Suprapubic skin (tissue), 4 donors: ENCODE measurements at regions not wholly inside any gene's neighbourhood (a gene's known extent, or its start where the extent isn't known, plus 50 kb on each side); places are given as distances from the start of the nearest gene placed in this dataset.

Experiments used
- EP300 ChIP-seq: sonication (generic); formaldehyde crosslinking; IDR thresholded peaks from one replicate; pipeline ENCODE4 v1.6.1; 2017; ENCODE audit warnings: antibody characterized with exemption
- POLR2A ChIP-seq, 2 donors: fragments of 450-650 bp; IDR thresholded peaks; one replicate each; pipeline ENCODE4 v1.6.1; 2017; ENCODE audit warnings: antibody characterized with exemption in 2 of 2, mild to moderate bottlenecking in 2 of 2, moderate library complexity in 2 of 2
- POLR2AphosphoS5 ChIP-seq, 3 donors: sonication (generic); formaldehyde crosslinking; IDR thresholded peaks; one replicate each; pipeline ENCODE4 v1.6.1; 2017; ENCODE audit warnings: antibody characterized with exemption in 3 of 3
- TF ChIP-seq, protein P1 (sequence below), 2 donors: fragments of 200-600 bp in 1 of 2; fragments of 450-650 bp in 1 of 2; sonication (generic) in 1 of 2; IDR thresholded peaks; one replicate each; pipeline ENCODE4 v1.5.1; 2016 to 2019; ENCODE audit warnings: antibody characterized with exemption in 2 of 2, mild to moderate bottlenecking in 1 of 2, moderate library complexity in 1 of 2

DNA sequence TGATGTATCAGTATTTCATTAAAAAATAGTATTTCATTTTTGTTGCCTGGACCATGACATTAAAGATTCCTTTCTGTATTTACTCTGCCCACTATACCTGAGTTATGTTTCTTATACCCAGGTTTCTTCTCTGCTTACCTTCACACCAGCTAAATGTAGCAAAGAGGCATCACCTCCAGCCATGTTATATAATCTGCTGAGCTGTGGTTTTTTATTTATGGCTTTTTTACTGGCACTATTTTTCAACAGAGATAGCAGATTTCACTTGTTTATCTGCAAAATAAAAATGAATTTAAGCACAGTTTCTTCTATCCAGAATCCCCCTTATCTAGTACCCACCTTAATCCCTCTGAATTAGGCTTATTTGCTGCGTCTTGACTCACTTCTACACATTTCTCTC lies 979.0 kb upstream of the MAN1A1 start:
- TF ChIP-seq, protein P1, sequence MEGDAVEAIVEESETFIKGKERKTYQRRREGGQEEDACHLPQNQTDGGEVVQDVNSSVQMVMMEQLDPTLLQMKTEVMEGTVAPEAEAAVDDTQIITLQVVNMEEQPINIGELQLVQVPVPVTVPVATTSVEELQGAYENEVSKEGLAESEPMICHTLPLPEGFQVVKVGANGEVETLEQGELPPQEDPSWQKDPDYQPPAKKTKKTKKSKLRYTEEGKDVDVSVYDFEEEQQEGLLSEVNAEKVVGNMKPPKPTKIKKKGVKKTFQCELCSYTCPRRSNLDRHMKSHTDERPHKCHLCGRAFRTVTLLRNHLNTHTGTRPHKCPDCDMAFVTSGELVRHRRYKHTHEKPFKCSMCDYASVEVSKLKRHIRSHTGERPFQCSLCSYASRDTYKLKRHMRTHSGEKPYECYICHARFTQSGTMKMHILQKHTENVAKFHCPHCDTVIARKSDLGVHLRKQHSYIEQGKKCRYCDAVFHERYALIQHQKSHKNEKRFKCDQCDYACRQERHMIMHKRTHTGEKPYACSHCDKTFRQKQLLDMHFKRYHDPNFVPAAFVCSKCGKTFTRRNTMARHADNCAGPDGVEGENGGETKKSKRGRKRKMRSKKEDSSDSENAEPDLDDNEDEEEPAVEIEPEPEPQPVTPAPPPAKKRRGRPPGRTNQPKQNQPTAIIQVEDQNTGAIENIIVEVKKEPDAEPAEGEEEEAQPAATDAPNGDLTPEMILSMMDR (IDR thresholded peaks at IDR 0.05): no peak
- no peak for TF ChIP-seq POLR2A (IDR thresholded peaks at IDR 0.05)
- no peak for TF ChIP-seq EP300
- no peak for TF ChIP-seq POLR2AphosphoS5 (IDR thresholded peaks at IDR 0.05)
